Mesendoderm (in vitro differentiated cells): ENCODE measurements at regions not wholly inside any gene's neighbourhood (a gene's known extent, or its start where the extent isn't known, plus 50 kb on each side); places are given as distances from the start of the nearest gene placed in this dataset.

Experiments used
- DNase-seq: peaks from one replicate; pipeline ENCODE4 v3.0.0; 2013
- H2AK5ac ChIP-seq: 2 replicates; pipeline ENCODE4 v1.6.1; 2013; ENCODE audit warnings: low read length, inconsistent platforms
- H2BK120ac ChIP-seq: 2 replicates; pipeline ENCODE4 v1.6.1; 2013; ENCODE audit warnings: low read depth, mild to moderate bottlenecking, low read length, moderate library complexity, mixed read lengths
- H2BK15ac ChIP-seq: replicated peaks from 2 replicates; pipeline ENCODE4 v1.6.1; 2013; ENCODE audit warnings: low read depth, mild to moderate bottlenecking, moderate library complexity
- H2BK5ac ChIP-seq: 2 replicates; pipeline ENCODE4 v1.6.1; 2013; ENCODE audit warnings: low read length, inconsistent platforms
- H3K18ac ChIP-seq: 2 replicates; pipeline ENCODE4 v1.6.1; 2013; ENCODE audit warnings: mild to moderate bottlenecking, low read length, mixed read lengths
- H3K23ac ChIP-seq: one replicate; pipeline ENCODE4 v1.6.1; 2013; ENCODE audit warnings: low read length
- H3K27ac ChIP-seq: 2 replicates; pipeline ENCODE4 v1.5.1; 2013; ENCODE audit warnings: low read depth, mild to moderate bottlenecking, inconsistent platforms, low read length, moderate library complexity
- H3K27me3 ChIP-seq: 2 replicates; pipeline ENCODE4 v1.6.1; 2013; ENCODE audit warnings: low read length, control low read depth, mild to moderate bottlenecking, inconsistent platforms; ENCODE audit not compliant: insufficient read depth, poor library complexity
- H3K36me3 ChIP-seq: 2 replicates; pipeline ENCODE4 v1.6.1; 2013; ENCODE audit warnings: low read length, inconsistent platforms; ENCODE audit not compliant: control insufficient read depth, insufficient read depth
- H3K4ac ChIP-seq: one replicate; pipeline ENCODE4 v1.6.1; 2013; ENCODE audit warnings: low read depth, mild to moderate bottlenecking, low read length, moderate library complexity
- H3K4me1 ChIP-seq: 2 replicates; pipeline ENCODE4 v1.6.1; 2013; ENCODE audit warnings: low read depth, low read length, inconsistent platforms; ENCODE audit not compliant: control insufficient read depth
- H3K4me2 ChIP-seq: 2 replicates; pipeline ENCODE4 v1.6.1; 2013; ENCODE audit warnings: low read length
- H3K4me3 ChIP-seq: 2 replicates; pipeline ENCODE4 v1.5.1; 2013; ENCODE audit warnings: mild to moderate bottlenecking, low read length
- H3K56ac ChIP-seq: one replicate; pipeline ENCODE4 v1.6.1; 2013; ENCODE audit warnings: low read length
- H3K79me1 ChIP-seq: 2 replicates; pipeline ENCODE4 v1.6.1; 2013; ENCODE audit warnings: low read length, inconsistent platforms
- H3K79me2 ChIP-seq: 2 replicates; pipeline ENCODE4 v1.6.1; 2013; ENCODE audit warnings: mild to moderate bottlenecking, low read length; ENCODE audit not compliant: control insufficient read depth, insufficient read depth
- H3K9ac ChIP-seq: 2 replicates; pipeline ENCODE4 v1.6.1; 2013; ENCODE audit warnings: low read length, inconsistent platforms
- H4K5ac ChIP-seq: one replicate; pipeline ENCODE4 v1.6.1; 2013; ENCODE audit warnings: low read length
- H4K8ac ChIP-seq: one replicate; pipeline ENCODE4 v1.6.1; 2013; ENCODE audit warnings: low read depth, mild to moderate bottlenecking, control low read depth, low read length, moderate library complexity
- WGBS: extraction: QIAGEN DNeasy Blood & Tissue Kit; methylation state at CpG from one replicate; pipeline ENCODE4 v1.1.7; 2013; ENCODE audit warnings: low lambda C conversion rate, missing lambda C conversion rate; ENCODE audit not compliant: insufficient coverage; ENCODE audit errors: extremely low coverage; 5-methylcytosine and 5-hydroxymethylcytosine counted together

DNA sequence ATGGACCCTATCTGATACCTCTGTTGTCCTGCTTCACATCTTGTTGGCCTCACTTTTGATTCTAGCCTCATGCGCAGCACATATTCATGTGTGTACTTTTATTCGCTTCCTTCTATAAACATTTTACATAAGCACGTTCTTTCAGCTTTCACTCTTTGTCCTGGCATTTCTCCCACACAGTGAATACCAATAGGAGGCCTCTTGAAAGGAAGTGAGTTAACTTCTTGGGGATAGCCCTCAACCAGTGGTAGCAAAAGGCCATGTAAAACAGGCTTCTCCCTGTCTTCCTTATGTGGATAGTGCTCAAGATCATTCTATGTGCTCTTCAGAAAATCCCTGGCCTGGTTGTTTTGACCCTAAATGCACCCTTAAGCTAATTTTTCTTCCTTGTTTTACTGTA lies 633.9 kb upstream of the MBL2 start:
- Histone ChIP-seq H2AK5ac (no peak overlapping the region), H3K23ac (no peak overlapping the region), H4K8ac (no peak overlapping the region), H2BK15ac (peak overlapping the region; percentile 38), H3K4me1 (no peaks in the 10 kb centered on the region), H3K4ac (no peak overlapping the region), H2BK120ac (no peak overlapping the region), H3K4me2 (no peak overlapping the region), H3K27me3 (no peaks in the 10 kb centered on the region), H3K36me3 (no peaks in the 10 kb centered on the region), H2BK5ac (no peak overlapping the region), H3K27ac (no peak overlapping the region), H3K79me1 (no peaks in the 10 kb centered on the region), H3K79me2 (no peaks in the 10 kb centered on the region), H3K18ac (peak overlapping the region; percentile 41), H3K4me3 (no peak overlapping the region), H3K9ac (no peak overlapping the region), H4K5ac (no peak overlapping the region), H3K56ac (no peak overlapping the region)
- no CpG with 5 or more reads among the region's 3 CpGs for WGBS
- DNase-seq: no peak

DNA sequence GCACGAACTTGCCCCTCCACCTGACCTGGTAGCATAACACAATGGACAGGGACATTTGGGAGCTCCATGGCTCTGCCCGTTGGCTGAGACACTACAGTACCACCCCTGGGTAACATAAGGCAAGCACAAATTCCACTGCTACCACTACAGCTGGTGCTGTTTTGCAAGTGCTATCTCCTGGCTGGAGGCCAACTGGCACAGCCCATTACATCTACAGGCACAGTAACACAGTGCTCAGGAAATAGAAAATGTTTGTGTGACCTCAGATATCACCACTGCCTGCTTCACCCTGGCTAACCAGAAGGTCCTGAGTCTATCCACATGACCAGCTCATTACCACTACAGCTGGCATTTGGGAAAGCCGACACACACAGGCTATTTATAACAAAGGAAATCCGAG lies 631.1 kb upstream of the MBL2 start:
- Histone ChIP-seq H3K18ac (no peak overlapping the region), H3K4me2 (no peak overlapping the region), H3K23ac (no peak overlapping the region), H3K27ac (no peak overlapping the region), H3K9ac (no peak overlapping the region), H2BK5ac (no peak overlapping the region), H3K4ac (no peak overlapping the region), H3K79me2 (no peaks in the 10 kb centered on the region), H4K5ac (no peak overlapping the region), H3K36me3 (no peaks in the 10 kb centered on the region), H2BK120ac (no peak overlapping the region), H2BK15ac (no peak overlapping the region), H3K79me1 (no peaks in the 10 kb centered on the region), H3K27me3 (no peaks in the 10 kb centered on the region), H2AK5ac (no peak overlapping the region), H4K8ac (no peak overlapping the region), H3K4me1 (no peaks in the 10 kb centered on the region), H3K56ac (no peak overlapping the region), H3K4me3 (no peak overlapping the region)
- no peak for DNase-seq
- no CpG with 5 or more reads among the region's 4 CpGs for WGBS

DNA sequence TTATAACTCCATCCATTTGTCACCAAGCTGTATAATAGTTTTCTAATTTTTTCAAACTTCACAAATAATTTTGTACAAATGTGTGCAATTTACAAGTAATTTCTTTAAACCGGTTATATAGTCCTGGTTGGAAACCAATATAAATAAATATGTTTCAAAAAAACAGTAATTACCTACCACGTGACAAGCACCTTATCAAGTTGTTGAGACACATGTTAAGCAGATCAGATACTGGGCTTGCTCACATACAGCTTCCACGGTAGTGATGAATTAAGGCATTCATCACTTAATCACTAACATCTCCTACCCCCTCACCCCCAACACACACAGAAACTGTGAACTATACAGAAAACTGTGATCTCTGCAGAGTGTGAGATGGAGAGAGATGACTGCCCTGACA lies 630.0 kb upstream of the MBL2 start:
- Histone ChIP-seq H2BK120ac (no peak overlapping the region), H3K79me1 (no peaks in the 10 kb centered on the region), H3K4me2 (no peak overlapping the region), H4K5ac (no peak overlapping the region), H3K79me2 (no peaks in the 10 kb centered on the region), H2AK5ac (no peak overlapping the region), H3K36me3 (no peaks in the 10 kb centered on the region), H3K56ac (no peak overlapping the region), H3K9ac (no peak overlapping the region), H3K4me1 (no peaks in the 10 kb centered on the region), H3K27me3 (no peaks in the 10 kb centered on the region), H3K4ac (no peak overlapping the region), H2BK15ac (no peak overlapping the region), H2BK5ac (no peak overlapping the region), H3K27ac (no peak overlapping the region), H3K4me3 (no peak overlapping the region), H3K18ac (no peak overlapping the region), H3K23ac (no peak overlapping the region), H4K8ac (no peak overlapping the region)
- WGBS: no CpG with 5 or more reads among the region's 3 CpGs
- DNase-seq: no peak

DNA sequence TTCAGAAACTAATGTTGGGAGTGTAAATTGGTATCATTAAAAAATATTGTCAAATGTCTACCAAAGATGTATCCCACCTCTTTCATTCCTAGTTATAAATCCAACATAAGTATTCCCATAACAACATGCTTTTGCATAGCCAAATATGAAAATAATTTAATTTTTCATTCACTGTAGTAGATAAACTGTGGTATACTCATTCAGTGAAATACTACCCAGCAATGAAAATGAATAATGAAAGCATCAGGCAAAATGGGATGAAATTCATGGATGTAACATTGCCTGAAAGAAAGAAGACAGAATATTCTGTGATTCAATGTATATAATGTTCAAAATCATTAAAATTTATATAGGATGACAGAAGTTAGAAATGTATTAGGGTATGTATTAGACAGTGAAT lies 629.0 kb upstream of the MBL2 start:
- Histone ChIP-seq H3K9ac (no peak overlapping the region), H4K5ac (no peak overlapping the region), H4K8ac (no peak overlapping the region), H3K4me1 (no peaks in the 10 kb centered on the region), H3K4me3 (no peak overlapping the region), H3K27me3 (no peaks in the 10 kb centered on the region), H3K27ac (no peak overlapping the region), H3K79me2 (no peaks in the 10 kb centered on the region), H2BK15ac (no peak overlapping the region), H2BK120ac (no peak overlapping the region), H3K4ac (no peak overlapping the region), H3K18ac (no peak overlapping the region), H3K56ac (no peak overlapping the region), H3K4me2 (no peak overlapping the region), H3K79me1 (no peaks in the 10 kb centered on the region), H2AK5ac (no peak overlapping the region), H2BK5ac (no peak overlapping the region), H3K23ac (no peak overlapping the region), H3K36me3 (no peaks in the 10 kb centered on the region)
- DNase-seq: no peak

DNA sequence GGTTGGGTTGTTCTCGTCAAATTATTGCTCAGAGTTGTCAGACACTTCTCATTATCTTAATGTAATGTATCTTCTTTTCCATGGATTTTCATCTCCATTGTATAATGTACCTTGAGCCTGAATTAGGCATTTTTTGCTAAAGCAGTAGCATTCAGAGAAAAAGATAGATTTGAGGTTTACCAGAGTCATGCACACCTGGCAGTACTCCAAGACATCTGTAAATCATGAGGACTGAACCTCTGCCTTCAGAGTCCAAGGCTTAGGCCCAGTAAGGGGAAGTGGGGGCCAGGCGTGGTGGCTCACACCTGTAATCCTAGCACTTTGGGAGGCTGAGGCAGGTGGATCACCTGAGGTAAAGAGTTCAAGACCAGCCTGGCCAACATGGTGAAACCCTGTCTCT lies 624.3 kb upstream of the MBL2 start:
- no peak overlapping the region for H2BK15ac ChIP-seq
- H3K4me1 ChIP-seq: no peaks in the 10 kb centered on the region
- no peak overlapping the region for H3K9ac ChIP-seq
- H3K27me3 ChIP-seq: no peaks in the 10 kb centered on the region
- H3K23ac ChIP-seq: no peak overlapping the region
- H3K36me3 ChIP-seq: no peaks in the 10 kb centered on the region
- H3K56ac ChIP-seq: no peak overlapping the region
- H3K27ac ChIP-seq: no peak overlapping the region
- H4K5ac ChIP-seq: no peak overlapping the region
- WGBS: no CpG with 5 or more reads among the region's 2 CpGs
- H3K4me2 ChIP-seq: no peak overlapping the region
- H3K18ac ChIP-seq: no peak overlapping the region
- no peak for DNase-seq
- H3K4ac ChIP-seq: no peak overlapping the region
- H2BK5ac ChIP-seq: no peak overlapping the region
- H2BK120ac ChIP-seq: no peak overlapping the region
- H3K79me1 ChIP-seq: no peaks in the 10 kb centered on the region
- H4K8ac ChIP-seq: no peak overlapping the region
- no peak overlapping the region for H3K4me3 ChIP-seq
- H2AK5ac ChIP-seq: no peak overlapping the region
- H3K79me2 ChIP-seq: no peaks in the 10 kb centered on the region

DNA sequence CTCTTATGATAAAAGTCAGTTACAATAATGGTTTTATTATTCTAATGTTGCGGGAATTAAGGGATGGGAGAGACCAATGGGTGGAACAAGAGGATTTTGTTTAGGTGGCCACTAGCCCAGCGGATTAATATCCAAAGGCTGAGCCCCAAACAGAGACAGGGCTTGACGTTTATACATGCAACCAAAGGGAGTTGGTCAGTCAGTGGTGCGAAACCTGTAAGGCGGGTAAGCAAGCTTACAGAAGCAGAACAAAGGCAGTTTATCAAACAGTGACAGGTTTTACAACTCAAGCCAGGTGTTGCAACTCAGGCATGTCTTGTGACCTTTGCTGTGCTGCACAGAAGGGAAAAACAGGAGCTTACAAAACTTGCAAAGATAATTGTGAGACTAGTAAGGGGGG lies 622.9 kb upstream of the MBL2 start:
- no CpG with 5 or more reads among the region's 5 CpGs for WGBS
- H3K4me1 ChIP-seq: no peaks in the 10 kb centered on the region
- no peak overlapping the region for H3K4ac ChIP-seq
- H2BK15ac ChIP-seq: no peak overlapping the region
- H2AK5ac ChIP-seq: no peak overlapping the region
- H3K79me2 ChIP-seq: no peaks in the 10 kb centered on the region
- no peaks in the 10 kb centered on the region for H3K79me1 ChIP-seq
- no peak overlapping the region for H2BK5ac ChIP-seq
- H3K23ac ChIP-seq: no peak overlapping the region
- no peak overlapping the region for H3K56ac ChIP-seq
- no peaks in the 10 kb centered on the region for H3K27me3 ChIP-seq
- H3K27ac ChIP-seq: no peak overlapping the region
- H2BK120ac ChIP-seq: no peak overlapping the region
- H3K9ac ChIP-seq: no peak overlapping the region
- H3K36me3 ChIP-seq: no peaks in the 10 kb centered on the region
- no peak overlapping the region for H3K4me2 ChIP-seq
- H4K8ac ChIP-seq: no peak overlapping the region
- no peak overlapping the region for H3K18ac ChIP-seq
- no peak overlapping the region for H3K4me3 ChIP-seq
- no peak overlapping the region for H4K5ac ChIP-seq
- DNase-seq: peak; percentile 44
